HFFc6 (cell line): ENCODE measurements at regions not wholly inside any gene's neighbourhood (a gene's known extent, or its start where the extent isn't known, plus 50 kb on each side); places are given as distances from the start of the nearest gene placed in this dataset.

ENCODE experiments used
- DNase-seq: peaks from one replicate; pipeline ENCODE4 v3.0.0-alpha.2; 2018
- H3K27ac Mint-ChIP-seq: 2 replicates; pipeline ENCODE4 v1.8.0; 2020; ENCODE audit warnings: mild to moderate bottlenecking, mixed read lengths
- H3K27me3 Mint-ChIP-seq: 2 replicates; pipeline ENCODE4 v1.8.0; 2021; ENCODE audit warnings: mild to moderate bottlenecking, moderate library complexity, mixed read lengths; ENCODE audit not compliant: insufficient read depth
- H3K36me3 Mint-ChIP-seq: 2 replicates; pipeline ENCODE4 v1.8.0; 2021; ENCODE audit warnings: low read depth, mixed read lengths
- H3K4me1 Mint-ChIP-seq: 2 replicates; pipeline ENCODE4 v1.8.0; 2020; ENCODE audit warnings: low read depth, mixed read lengths
- H3K4me3 Mint-ChIP-seq: 2 replicates; pipeline ENCODE4 v1.8.0; 2020; ENCODE audit warnings: mild to moderate bottlenecking, moderate library complexity, mixed read lengths
- H3K9me3 Mint-ChIP-seq: 2 replicates; pipeline ENCODE4 v1.8.0; 2020; ENCODE audit warnings: mild to moderate bottlenecking, mixed read lengths
- CTCF ChIP-seq: fragments of 200-600 bp; sonication (generic); IDR thresholded peaks from 2 replicates; pipeline ENCODE4 v1.5.0; 2021; ENCODE audit warnings: antibody characterized with exemption, mild to moderate bottlenecking

DNA sequence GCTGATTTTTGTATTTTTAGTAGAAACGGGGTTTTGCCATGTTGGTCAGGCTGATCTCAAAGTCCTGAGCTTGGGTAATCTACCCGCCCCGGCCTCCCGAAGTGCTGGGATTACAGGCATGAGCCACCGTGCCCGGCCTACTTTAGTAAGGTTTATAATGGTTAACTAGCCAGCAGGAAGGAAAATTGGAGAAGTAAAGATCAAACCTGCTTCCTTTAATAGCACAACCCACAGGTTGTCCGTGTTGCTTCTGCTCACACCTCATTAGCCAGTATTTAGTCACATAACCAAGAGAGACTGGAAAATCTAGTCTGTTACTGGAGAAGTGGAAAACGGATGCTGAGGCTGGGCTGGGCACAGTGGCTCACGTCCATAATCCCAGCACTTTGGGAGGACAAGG, 51.9 kb upstream of the TBL1XR1 start:
- no peak overlapping the region for H3K4me3 Mint-ChIP-seq
- H3K9me3 Mint-ChIP-seq, result no peaks in the 10 kb centered on the region
- TF ChIP-seq CTCF, result no peak
- peaks cover 5% of the 10 kb centered on the region; the same call in 1 of the 2 replicates for H3K36me3 Mint-ChIP-seq
- H3K4me1 Mint-ChIP-seq, result no peaks in the 10 kb centered on the region
- H3K27ac Mint-ChIP-seq, result no peak overlapping the region
- DNase-seq, result no peak
- H3K27me3 Mint-ChIP-seq, result peaks cover 3% of the 10 kb centered on the region; the same call in 1 of the 2 replicates

DNA sequence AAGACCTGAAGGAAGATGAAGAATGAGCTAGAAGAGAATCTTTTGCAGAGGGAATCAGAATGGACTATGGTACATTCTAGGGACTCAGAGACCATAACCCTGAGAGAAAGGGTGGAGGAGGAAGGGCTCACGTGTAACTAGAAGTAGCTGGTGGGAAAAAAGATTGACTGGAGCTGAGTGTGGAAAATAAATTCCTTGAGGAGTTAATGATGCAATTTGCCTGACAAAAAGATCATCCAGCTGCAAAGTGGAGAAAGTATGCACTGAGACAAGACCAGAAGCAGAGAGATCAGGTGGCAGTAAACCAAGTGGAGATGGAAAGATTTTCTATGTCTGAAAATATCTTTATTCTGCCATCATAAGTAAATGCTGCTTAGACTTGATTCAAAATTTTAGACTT, 52.9 kb upstream of the TBL1XR1 start:
- Mint-ChIP-seq H3K4me1 (no peaks in the 10 kb centered on the region), H3K27ac (no peak overlapping the region), H3K36me3 (peaks cover 5% of the 10 kb centered on the region; the same call in 1 of the 2 replicates), H3K4me3 (no peak overlapping the region), H3K9me3 (no peaks in the 10 kb centered on the region), H3K27me3 (peaks cover 3% of the 10 kb centered on the region; the same call in 1 of the 2 replicates)
- TF ChIP-seq CTCF, result no peak
- DNase-seq, result no peak

DNA sequence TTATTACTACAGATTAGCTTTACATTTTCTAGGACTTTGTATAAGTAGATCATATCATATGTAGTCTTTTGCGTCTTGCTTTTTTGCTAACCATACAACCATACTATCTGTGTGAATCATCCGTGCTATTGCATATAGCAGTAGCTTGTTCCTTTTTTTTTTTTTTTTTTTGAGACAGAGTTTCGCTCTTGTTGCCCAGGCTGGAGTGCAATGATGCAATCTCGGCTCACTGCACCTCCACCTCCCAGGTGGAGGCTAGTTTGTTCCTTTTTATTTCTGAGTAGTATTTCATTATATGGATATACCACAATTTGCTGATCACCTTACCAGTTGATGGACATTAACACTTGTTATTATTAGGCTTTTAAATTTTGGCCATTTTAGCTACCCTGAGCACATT, 54.5 kb upstream of the TBL1XR1 start:
- DNase-seq, result no peak
- Mint-ChIP-seq H3K9me3 (no peaks in the 10 kb centered on the region), H3K4me1 (no peaks in the 10 kb centered on the region), H3K27ac (no peak overlapping the region), H3K27me3 (no peaks in the 10 kb centered on the region), H3K4me3 (no peak overlapping the region), H3K36me3 (peaks cover 5% of the 10 kb centered on the region; the same call in 1 of the 2 replicates)
- no peak for TF ChIP-seq CTCF

DNA sequence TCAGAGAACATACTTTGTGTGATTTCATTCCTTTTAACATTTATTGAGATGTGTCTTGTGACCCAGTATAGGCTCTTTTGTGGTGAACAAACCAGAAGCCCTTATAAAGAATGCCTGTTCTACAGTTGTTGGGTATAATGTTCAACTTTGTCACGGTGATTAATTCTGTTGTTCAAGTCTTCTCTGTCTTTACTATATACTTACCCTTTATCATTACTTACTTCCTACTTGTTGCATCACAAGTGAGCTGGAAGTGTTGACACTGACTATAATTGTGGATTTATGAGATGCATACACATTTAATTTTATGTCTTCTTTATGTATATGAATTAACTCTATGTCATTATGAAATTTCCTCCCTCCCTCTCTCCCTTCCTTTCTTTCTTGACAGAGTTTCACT, 59.7 kb upstream of the TBL1XR1 start:
- no peak overlapping the region for H3K4me3 Mint-ChIP-seq
- no peaks in the 10 kb centered on the region for H3K36me3 Mint-ChIP-seq
- H3K27ac Mint-ChIP-seq, result no peak overlapping the region
- no peaks in the 10 kb centered on the region for H3K4me1 Mint-ChIP-seq
- TF ChIP-seq CTCF, result no peak
- no peaks in the 10 kb centered on the region for H3K27me3 Mint-ChIP-seq
- no peaks in the 10 kb centered on the region for H3K9me3 Mint-ChIP-seq
- no peak for DNase-seq

DNA sequence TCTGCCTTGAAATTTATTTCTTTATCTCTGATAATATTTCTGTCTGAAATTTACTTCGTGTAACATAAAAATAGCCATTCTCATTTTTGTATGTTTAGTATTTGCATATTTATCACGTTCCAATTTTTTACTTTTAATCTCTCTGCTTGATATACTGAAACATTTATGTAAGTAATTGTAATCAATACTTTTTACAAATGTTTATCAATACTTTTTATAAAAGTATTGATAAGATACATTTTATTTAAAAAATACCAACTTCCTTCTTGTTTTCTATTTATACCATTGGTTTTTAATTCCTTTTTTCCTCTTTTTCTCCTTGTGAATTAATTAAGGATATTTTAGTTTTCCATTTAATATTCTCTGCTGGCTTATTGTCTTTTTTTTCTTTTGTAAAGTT, 60.3 kb upstream of the TBL1XR1 start:
- H3K36me3 Mint-ChIP-seq, result no peaks in the 10 kb centered on the region
- H3K4me3 Mint-ChIP-seq, result no peak overlapping the region
- no peak for TF ChIP-seq CTCF
- peaks cover 5% of the 10 kb centered on the region for H3K4me1 Mint-ChIP-seq
- H3K9me3 Mint-ChIP-seq, result no peaks in the 10 kb centered on the region
- DNase-seq, result no peak
- H3K27ac Mint-ChIP-seq, result no peak overlapping the region
- no peaks in the 10 kb centered on the region for H3K27me3 Mint-ChIP-seq

- Mint-ChIP-seq H3K27me3 (no peaks in the 10 kb centered on the region; the same call in 1 of the 2 replicates), H3K4me1 (peaks cover 16% of the 10 kb centered on the region), H3K36me3 (no peaks in the 10 kb centered on the region), H3K9me3 (no peaks in the 10 kb centered on the region), H3K4me3 (no peak overlapping the region), H3K27ac (no peak overlapping the region)
- no peak for TF ChIP-seq CTCF
- no peak for DNase-seq
Measured at GRCh38 chr3:177262396-177262795, 65.1 kb upstream of the TBL1XR1 start.
